ENCODE measurements at regions not wholly inside any gene's neighbourhood (a gene's known extent, or its start where the extent isn't known, plus 50 kb on each side); places are given as distances from the start of the nearest gene placed in this dataset.

DNA sequence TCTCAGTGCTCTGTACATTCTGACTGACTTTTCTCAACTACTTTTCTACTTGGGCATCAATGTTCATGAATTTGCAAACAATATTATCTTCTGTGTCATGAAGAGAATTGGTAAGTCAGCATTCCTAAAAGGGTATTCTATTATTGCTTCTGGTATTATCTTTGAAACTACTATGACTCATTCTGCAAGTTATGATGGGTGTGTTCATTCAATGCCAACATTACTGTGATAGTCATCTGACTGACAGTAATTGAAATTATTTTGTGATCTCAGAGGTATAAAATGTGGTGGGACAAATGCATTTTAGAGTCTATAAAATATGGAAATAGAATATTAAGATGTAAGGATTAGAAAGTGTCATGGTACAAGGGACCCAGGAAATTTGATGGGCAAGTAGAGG is 736.0 kb upstream of the CELF4 start:
- no peaks in the 10 kb centered on the region for H3K4me1 ChIP-seq

DNA sequence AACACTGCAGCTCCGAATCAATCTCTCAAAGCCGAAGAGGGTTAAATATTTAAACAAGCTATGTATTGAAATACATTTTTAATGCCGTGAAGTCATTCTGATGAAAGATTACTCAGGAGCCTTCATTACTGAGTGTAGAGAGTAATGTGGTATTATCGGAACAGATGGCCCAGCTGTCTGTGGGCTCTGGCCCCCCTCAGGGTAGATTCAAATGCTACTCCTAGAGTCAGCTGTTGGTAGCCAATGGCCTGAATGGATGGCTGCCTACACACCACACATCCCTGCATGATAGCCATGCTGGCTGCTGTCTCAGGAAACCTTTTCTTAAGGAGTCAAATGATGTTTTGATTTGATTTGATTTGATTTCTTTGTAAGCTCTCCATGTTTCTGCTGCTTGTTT is 732.3 kb upstream of the CELF4 start:
- DNase-seq (no peak), ATAC-seq (no peak)
- TF ChIP-seq CTCF (IDR thresholded peaks at IDR 0.05) (no peak), POLR2A (IDR thresholded peaks at IDR 0.05) (no peak)
- no peaks in the 10 kb centered on the region for H3K4me1 ChIP-seq
- intact Hi-C loops (cut with DNase I) = no loop called here
- H3K4me3 ChIP-seq = no peak overlapping the region
- 79 to 90% (median 84%) methylated on average over 4 of the region's 4 CpGs for WGBS, 4 donors
- no peaks in the 10 kb centered on the region for H3K27me3 ChIP-seq
- H3K36me3 ChIP-seq = no peaks in the 10 kb centered on the region
- H3K9me3 ChIP-seq = peaks cover 0 to 3% (median 0%) of the 10 kb centered on the region in 12 donors
- H3K27ac ChIP-seq = no peak overlapping the region

More for the DNA sequence above, 736.0 kb upstream of the CELF4 start:
- H3K27ac ChIP-seq = no peak overlapping the region
- H3K4me3 ChIP-seq = no peak overlapping the region
- H3K9me3 ChIP-seq = peaks cover 0 to under 1% (median 0%) of the 10 kb centered on the region in 12 donors
- H3K27me3 ChIP-seq = no peaks in the 10 kb centered on the region
- H3K36me3 ChIP-seq = no peaks in the 10 kb centered on the region
- TF ChIP-seq POLR2A (IDR thresholded peaks at IDR 0.05) = no peak
- no peak for TF ChIP-seq CTCF (IDR thresholded peaks at IDR 0.05)
- ATAC-seq (no peak), DNase-seq (no peak)
- intact Hi-C loops (cut with DNase I) = no loop called here

GRCh38 chr18:38290229-38290628 is 724.6 kb upstream of the CELF4 start:
- TF ChIP-seq POLR2A (IDR thresholded peaks at IDR 0.05) (no peak), CTCF (IDR thresholded peaks at IDR 0.05) (no peak)

DNA sequence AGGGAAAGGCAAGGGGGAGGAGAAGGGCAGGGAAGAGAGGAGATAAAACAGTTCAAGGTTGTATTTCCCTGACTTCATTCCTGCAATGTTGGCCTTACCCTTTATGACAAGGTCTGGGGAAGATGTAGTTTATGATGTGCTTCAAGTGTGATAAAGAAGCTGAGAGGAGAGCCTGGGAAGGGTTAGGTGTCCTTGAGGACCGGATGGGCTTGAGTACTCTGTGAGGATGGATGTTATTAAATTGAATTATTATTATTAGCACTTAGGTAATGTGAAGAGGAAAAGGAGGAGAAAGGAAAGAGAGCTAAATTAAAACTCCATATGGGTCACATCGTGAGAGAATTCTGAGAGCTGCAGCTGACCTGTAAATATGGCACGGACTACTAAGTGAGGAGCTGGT is 719.4 kb upstream of the CELF4 start:
- Histone ChIP-seq H3K36me3 (no peaks in the 10 kb centered on the region), H3K9me3 (no peaks in the 10 kb centered on the region), H3K27me3 (no peaks in the 10 kb centered on the region), H3K4me1 (no peaks in the 10 kb centered on the region), H3K4me3 (no peak overlapping the region), H3K27ac (no peak overlapping the region)
- no peak for TF ChIP-seq POLR2A (IDR thresholded peaks at IDR 0.05)
- no peak for TF ChIP-seq CTCF (IDR thresholded peaks at IDR 0.05)
- ATAC-seq (peak in 1 of 4 donors; percentile 69), DNase-seq (no peak)
- 44 to 57% (median 50%) methylated on average over 3 of the region's 3 CpGs for WGBS, 4 donors
- intact Hi-C loops (cut with DNase I) = no loop called here

More at GRCh38 chr18:38290229-38290628, 724.6 kb upstream of the CELF4 start:
- Histone ChIP-seq H3K4me3 (no peak overlapping the region), H3K27me3 (no peaks in the 10 kb centered on the region), H3K27ac (no peak overlapping the region), H3K36me3 (no peaks in the 10 kb centered on the region), H3K9me3 (peaks cover 0 to 4% (median 0%) of the 10 kb centered on the region in 12 donors), H3K4me1 (no peaks in the 10 kb centered on the region)
- intact Hi-C loops (cut with DNase I) = no loop called here
- no peak for DNase-seq
- whole genome bisulfite sequencing, 4 donors = 79 to 88% (median 83%) methylated on average over 1 of the region's 1 CpG
- ATAC-seq = no peak
